ENCODE measurements at regions not wholly inside any gene's neighbourhood (a gene's known extent, or its start where the extent isn't known, plus 50 kb on each side); places are given as distances from the start of the nearest gene placed in this dataset.

DNA sequence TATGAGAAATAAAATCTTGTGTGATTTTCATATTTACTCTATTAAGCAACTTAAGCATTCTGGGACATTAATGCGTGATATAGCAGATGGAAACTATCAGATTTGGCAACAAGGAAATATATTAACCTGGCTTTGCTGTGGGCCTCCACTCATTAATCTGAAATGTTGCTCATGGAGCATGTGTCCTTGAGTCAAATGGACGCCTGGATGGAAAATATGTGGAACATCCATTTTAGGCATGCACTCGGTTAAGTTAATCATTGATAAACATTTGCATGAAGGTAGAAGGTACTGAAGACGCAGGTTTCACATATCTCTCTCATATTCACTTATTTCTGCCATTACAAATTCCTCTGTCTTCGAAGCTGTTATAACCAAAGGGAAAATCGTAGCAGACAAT, 246.1 kb downstream of the NR2F2 start:
- TF ChIP-seq HDGF (IDR thresholded peaks at IDR 0.05; ENCODE audit: borderline replicate concordance), result no peak
- TF ChIP-seq FOXM1 (IDR thresholded peaks at IDR 0.05; ENCODE audit: borderline replicate concordance), result no peak
- no peak for TF ChIP-seq ELF4 (IDR thresholded peaks at IDR 0.05)
- TF ChIP-seq NFRKB (IDR thresholded peaks at IDR 0.05), result no peak
- no peak for TF ChIP-seq SUZ12 (IDR thresholded peaks at IDR 0.05)
- TF ChIP-seq FOXK2 (IDR thresholded peaks at IDR 0.05), result no peak
- no peak for TF ChIP-seq CTBP1 (IDR thresholded peaks at IDR 0.05; ENCODE audit: borderline replicate concordance)
- no peak for TF ChIP-seq LEF1 (IDR thresholded peaks at IDR 0.05; ENCODE audit: borderline replicate concordance)
- TF ChIP-seq SP1 (IDR thresholded peaks at IDR 0.05), result no peak
- no peak for TF ChIP-seq FOXA1 (IDR thresholded peaks at IDR 0.05)
- no peak for TF ChIP-seq L3MBTL2 (conservative IDR thresholded peaks at IDR 0.05)

Data from HEK293T (cell line).